DMS79 treated with DMSO at 0.1 percent for 48 hours (cell line): ENCODE measurements at regions not wholly inside any gene's neighbourhood (a gene's known extent, or its start where the extent isn't known, plus 50 kb on each side); places are given as distances from the start of the nearest gene placed in this dataset.
"Not testable (repeated sequence)": the region's sequence is repeated elsewhere in the genome, so short reads cannot be mapped to it uniquely, and the experiment has no call there.

Source experiments
- DNase-seq: peaks from one replicate; lab custom pipeline; 2025; lab: John Stamatoyannopoulos, UW

GRCh38 chr1:69077633-69078032 is 490.1 kb upstream of the LRRC7 start:
- no peak for DNase-seq

- DNase-seq = no peak
Measured at GRCh38 chr1:69081668-69082067, 486.1 kb upstream of the LRRC7 start.

- DNase-seq = no peak
Measured at GRCh38 chr1:69082312-69082711, 485.4 kb upstream of the LRRC7 start.

GRCh38 chr1:69086148-69086547 is 481.6 kb upstream of the LRRC7 start:
- no peak for DNase-seq

GRCh38 chr1:69088571-69088970 is 479.2 kb upstream of the LRRC7 start:
- no peak for DNase-seq

- DNase-seq = no peak
Measured at GRCh38 chr1:69090170-69090569, 477.6 kb upstream of the LRRC7 start.

GRCh38 chr1:69090752-69091151 is 477.0 kb upstream of the LRRC7 start:
- no peak for DNase-seq

- not testable (repeated sequence) for DNase-seq
Measured at GRCh38 chr1:69102058-69102457, 465.7 kb upstream of the LRRC7 start.

GRCh38 chr1:69103213-69103612 is 464.5 kb upstream of the LRRC7 start:
- DNase-seq = no peak

GRCh38 chr1:69103705-69104385 is 463.9 kb upstream of the LRRC7 start:
- no peak for DNase-seq

GRCh38 chr1:69104894-69105293 is 462.8 kb upstream of the LRRC7 start:
- DNase-seq = no peak

GRCh38 chr1:69109277-69109676 is 458.4 kb upstream of the LRRC7 start:
- DNase-seq = no peak

GRCh38 chr1:69110851-69111250 is 456.9 kb upstream of the LRRC7 start:
- DNase-seq = no peak

GRCh38 chr1:69120126-69120741 is 447.5 kb upstream of the LRRC7 start:
- DNase-seq = not testable (repeated sequence)

- DNase-seq = no peak
Measured at GRCh38 chr1:69120817-69121216, 446.9 kb upstream of the LRRC7 start.

- DNase-seq = no peak
Measured at GRCh38 chr1:69121723-69122122, 446.0 kb upstream of the LRRC7 start.

GRCh38 chr1:69122373-69122772 is 445.3 kb upstream of the LRRC7 start:
- DNase-seq = no peak

- no peak for DNase-seq
Measured at GRCh38 chr1:69123486-69123885, 444.2 kb upstream of the LRRC7 start.

GRCh38 chr1:69126796-69127195 is 440.9 kb upstream of the LRRC7 start:
- DNase-seq = no peak

- DNase-seq = no peak
Measured at GRCh38 chr1:69128204-69128603, 439.5 kb upstream of the LRRC7 start.

GRCh38 chr1:69129538-69129937 is 438.2 kb upstream of the LRRC7 start:
- DNase-seq = no peak

GRCh38 chr1:69138172-69138571 is 429.6 kb upstream of the LRRC7 start:
- no peak for DNase-seq

GRCh38 chr1:69139007-69139406 is 428.7 kb upstream of the LRRC7 start:
- DNase-seq = no peak

GRCh38 chr1:69146303-69146702 is 421.4 kb upstream of the LRRC7 start:
- no peak for DNase-seq
